ENCODE measurements at regions not wholly inside any gene's neighbourhood (a gene's known extent, or its start where the extent isn't known, plus 50 kb on each side); places are given as distances from the start of the nearest gene placed in this dataset.

DNA sequence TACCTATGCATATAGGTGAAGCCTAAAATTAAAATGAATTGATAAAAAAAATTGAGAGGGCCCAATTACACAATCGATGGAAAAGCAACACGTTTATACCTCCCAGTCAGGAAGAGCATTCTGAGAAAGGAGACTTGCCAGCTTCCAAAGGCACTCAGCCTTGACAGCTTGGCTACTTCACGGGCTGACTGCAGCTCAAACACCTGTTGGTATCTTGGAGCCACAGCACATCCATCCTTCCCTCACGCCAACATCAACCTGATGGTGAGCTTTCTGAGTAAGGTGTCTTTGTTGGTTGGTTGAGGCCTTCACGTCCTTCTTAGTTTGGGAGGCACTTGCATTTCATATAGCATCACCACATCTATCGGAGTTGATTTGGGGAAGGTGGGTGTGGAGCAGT is 598.9 kb upstream of the DIPK2B start:
- TF ChIP-seq, protein P1, sequence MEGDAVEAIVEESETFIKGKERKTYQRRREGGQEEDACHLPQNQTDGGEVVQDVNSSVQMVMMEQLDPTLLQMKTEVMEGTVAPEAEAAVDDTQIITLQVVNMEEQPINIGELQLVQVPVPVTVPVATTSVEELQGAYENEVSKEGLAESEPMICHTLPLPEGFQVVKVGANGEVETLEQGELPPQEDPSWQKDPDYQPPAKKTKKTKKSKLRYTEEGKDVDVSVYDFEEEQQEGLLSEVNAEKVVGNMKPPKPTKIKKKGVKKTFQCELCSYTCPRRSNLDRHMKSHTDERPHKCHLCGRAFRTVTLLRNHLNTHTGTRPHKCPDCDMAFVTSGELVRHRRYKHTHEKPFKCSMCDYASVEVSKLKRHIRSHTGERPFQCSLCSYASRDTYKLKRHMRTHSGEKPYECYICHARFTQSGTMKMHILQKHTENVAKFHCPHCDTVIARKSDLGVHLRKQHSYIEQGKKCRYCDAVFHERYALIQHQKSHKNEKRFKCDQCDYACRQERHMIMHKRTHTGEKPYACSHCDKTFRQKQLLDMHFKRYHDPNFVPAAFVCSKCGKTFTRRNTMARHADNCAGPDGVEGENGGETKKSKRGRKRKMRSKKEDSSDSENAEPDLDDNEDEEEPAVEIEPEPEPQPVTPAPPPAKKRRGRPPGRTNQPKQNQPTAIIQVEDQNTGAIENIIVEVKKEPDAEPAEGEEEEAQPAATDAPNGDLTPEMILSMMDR (IDR thresholded peaks at IDR 0.05; ENCODE audit: low read depth, low read length): no peak
- no peak for TF ChIP-seq POLR2A (IDR thresholded peaks at IDR 0.05; ENCODE audit: extremely low read depth, insufficient read length)
- TF ChIP-seq, protein P2, sequence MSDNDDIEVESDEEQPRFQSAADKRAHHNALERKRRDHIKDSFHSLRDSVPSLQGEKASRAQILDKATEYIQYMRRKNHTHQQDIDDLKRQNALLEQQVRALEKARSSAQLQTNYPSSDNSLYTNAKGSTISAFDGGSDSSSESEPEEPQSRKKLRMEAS (IDR thresholded peaks at IDR 0.05; ENCODE audit: low read depth, low read length): no peak
- no peak for TF ChIP-seq MYC (IDR thresholded peaks at IDR 0.05; ENCODE audit: low read depth, low read length)

Data from NB4 (cell line).